ENCODE measurements at regions not wholly inside any gene's neighbourhood (a gene's known extent, or its start where the extent isn't known, plus 50 kb on each side); places are given as distances from the start of the nearest gene placed in this dataset.

DNA sequence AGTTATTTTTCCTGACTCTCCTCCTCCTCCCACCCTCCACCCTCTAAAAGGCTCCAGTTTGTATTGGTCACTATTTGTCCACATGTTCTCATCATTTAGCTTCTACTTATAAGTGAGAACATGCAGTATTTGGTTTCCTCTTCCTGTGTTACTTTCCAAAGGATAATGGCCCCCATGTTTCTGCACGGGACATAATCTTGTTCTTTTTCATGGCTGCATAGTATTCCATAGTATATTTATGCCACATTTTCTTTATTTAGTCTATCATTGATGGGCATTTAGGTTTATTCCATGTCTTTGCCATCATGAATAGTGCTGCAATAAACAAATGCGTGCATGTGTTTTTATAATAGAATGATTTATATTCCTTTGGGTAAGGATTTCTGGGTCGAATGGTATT, 167.3 kb upstream of the GRID2 start:
- Histone ChIP-seq H3K27ac (no peak overlapping the region), H3K9me3 (peaks cover 0 to 51% (median 5%) of the 10 kb centered on the region in 11 donors), H3K4me3 (no peak overlapping the region), H3K27me3 (no peaks in the 10 kb centered on the region), H3K4me1 (no peaks in the 10 kb centered on the region), H3K36me3 (no peaks in the 10 kb centered on the region)
- DNase-seq (no peak), ATAC-seq (no peak)
- TF ChIP-seq, protein P1, sequence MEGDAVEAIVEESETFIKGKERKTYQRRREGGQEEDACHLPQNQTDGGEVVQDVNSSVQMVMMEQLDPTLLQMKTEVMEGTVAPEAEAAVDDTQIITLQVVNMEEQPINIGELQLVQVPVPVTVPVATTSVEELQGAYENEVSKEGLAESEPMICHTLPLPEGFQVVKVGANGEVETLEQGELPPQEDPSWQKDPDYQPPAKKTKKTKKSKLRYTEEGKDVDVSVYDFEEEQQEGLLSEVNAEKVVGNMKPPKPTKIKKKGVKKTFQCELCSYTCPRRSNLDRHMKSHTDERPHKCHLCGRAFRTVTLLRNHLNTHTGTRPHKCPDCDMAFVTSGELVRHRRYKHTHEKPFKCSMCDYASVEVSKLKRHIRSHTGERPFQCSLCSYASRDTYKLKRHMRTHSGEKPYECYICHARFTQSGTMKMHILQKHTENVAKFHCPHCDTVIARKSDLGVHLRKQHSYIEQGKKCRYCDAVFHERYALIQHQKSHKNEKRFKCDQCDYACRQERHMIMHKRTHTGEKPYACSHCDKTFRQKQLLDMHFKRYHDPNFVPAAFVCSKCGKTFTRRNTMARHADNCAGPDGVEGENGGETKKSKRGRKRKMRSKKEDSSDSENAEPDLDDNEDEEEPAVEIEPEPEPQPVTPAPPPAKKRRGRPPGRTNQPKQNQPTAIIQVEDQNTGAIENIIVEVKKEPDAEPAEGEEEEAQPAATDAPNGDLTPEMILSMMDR (IDR thresholded peaks at IDR 0.05): no peak
- intact Hi-C loops (cut with DNase I): no loop called here
- 93 to 95% methylated on average over 3 of the region's 3 CpGs for WGBS, 2 donors

DNA sequence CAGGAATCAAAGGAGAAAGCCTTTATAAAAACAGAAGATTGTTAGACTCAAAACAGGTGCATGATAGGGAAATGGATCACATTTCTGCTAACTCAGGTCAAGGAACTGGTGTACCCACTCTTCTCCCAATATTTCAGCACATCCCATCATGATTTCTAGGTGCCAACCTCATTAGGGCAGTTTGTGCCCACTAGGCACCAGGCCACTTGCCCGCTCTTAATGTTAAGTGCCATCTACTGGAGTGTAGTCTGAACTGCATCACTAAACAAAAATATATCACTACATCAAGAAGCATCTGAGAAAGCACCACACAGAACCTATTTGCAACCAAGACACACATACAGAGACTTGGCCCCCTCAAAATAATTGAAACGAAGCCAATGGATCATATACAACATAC, 140.4 kb upstream of the GRID2 start:
- Histone ChIP-seq H3K27ac (no peak overlapping the region), H3K27me3 (no peaks in the 10 kb centered on the region), H3K4me1 (no peaks in the 10 kb centered on the region), H3K9me3 (peaks cover 0 to 40% (median 0%) of the 10 kb centered on the region in 11 donors), H3K36me3 (no peaks in the 10 kb centered on the region), H3K4me3 (no peak overlapping the region)
- intact Hi-C loops (cut with DNase I): no loop called here
- ATAC-seq (no peak), DNase-seq (no peak)
- TF ChIP-seq, protein P1 (IDR thresholded peaks at IDR 0.05): peak in 1 of 9 donors; percentile 17
- WGBS, 2 donors: 72 to 73% methylated on average over 2 of the region's 2 CpGs

DNA sequence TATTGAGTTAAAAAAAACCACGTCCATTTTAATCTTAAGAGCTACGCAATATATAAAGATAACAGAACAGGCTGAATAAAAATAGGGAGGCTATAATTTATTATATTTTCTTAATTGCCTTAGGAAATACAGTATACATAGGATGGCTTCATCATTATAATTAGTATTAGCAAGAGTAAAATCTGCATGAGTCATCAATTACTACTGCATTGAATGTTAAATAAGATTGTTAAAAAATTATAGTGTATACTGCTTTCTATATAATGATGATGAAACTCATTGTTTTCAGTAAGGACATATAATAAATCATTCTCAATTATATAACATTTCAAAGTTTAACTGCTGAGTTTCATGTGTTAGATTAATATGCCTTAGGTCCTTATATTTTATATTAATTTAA, 133.4 kb upstream of the GRID2 start:
- peaks cover 0 to 19% (median 0%) of the 10 kb centered on the region in 11 donors for H3K9me3 ChIP-seq
- 53 to 55% methylated on average over 2 of the region's 2 CpGs for WGBS, 2 donors
- ATAC-seq (no peak), DNase-seq (no peak)
- no peak overlapping the region for H3K27ac ChIP-seq
- no peak overlapping the region for H3K4me3 ChIP-seq
- no peaks in the 10 kb centered on the region for H3K4me1 ChIP-seq
- TF ChIP-seq, protein P1 (IDR thresholded peaks at IDR 0.05): no peak
- H3K27me3 ChIP-seq: no peaks in the 10 kb centered on the region
- H3K36me3 ChIP-seq: no peaks in the 10 kb centered on the region
- intact Hi-C loops (cut with DNase I): no loop called here

DNA sequence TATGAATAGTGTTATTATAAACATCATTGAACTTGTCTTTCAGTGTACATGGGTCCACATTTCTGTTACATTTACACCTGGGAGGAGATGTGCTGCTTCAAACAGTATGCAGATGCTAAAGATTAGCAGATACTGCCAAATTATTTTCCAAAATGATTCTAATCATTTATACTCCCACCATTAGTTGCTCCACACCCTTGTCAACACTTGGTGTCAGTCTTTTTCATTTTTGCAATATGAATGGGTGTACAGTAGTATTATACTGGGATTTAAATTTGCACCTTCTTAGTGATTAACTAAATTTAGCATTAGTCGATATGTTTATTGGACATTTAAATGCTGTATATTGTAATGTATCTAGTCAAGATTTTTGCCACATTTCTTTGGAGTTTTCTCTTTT, 131.6 kb upstream of the GRID2 start:
- intact Hi-C loops (cut with DNase I): no loop called here
- Histone ChIP-seq H3K4me3 (no peak overlapping the region), H3K4me1 (no peaks in the 10 kb centered on the region), H3K36me3 (no peaks in the 10 kb centered on the region), H3K27me3 (no peaks in the 10 kb centered on the region), H3K9me3 (peaks cover 0 to 6% (median 0%) of the 10 kb centered on the region in 11 donors), H3K27ac (no peak overlapping the region)
- TF ChIP-seq, protein P1 (IDR thresholded peaks at IDR 0.05): peak in 3 of 9 donors; percentile 15 to 18 (median 16)
- ATAC-seq (no peak), DNase-seq (no peak)
- 92 to 94% methylated on average over 1 of the region's 1 CpG for WGBS, 2 donors
